HG02970 (cell line): ENCODE measurements at regions not wholly inside any gene's neighbourhood (a gene's known extent, or its start where the extent isn't known, plus 50 kb on each side); places are given as distances from the start of the nearest gene placed in this dataset.

Experiments used
- ATAC-seq: cut with Tn5 transposase; IDR thresholded peaks from one replicate; pipeline ENCODE4 v1.9.1; 2021; ENCODE audit warnings: mild to moderate bottlenecking, moderate library complexity, moderate number of reproducible peaks; ENCODE audit not compliant: unreplicated experiment, low FRiP score

GRCh38 chr14:42378274-42378673 is 771.6 kb downstream of the LRFN5 start:
- ATAC-seq = no peak

- ATAC-seq = no peak
Measured at GRCh38 chr14:42374332-42374731, 767.7 kb downstream of the LRFN5 start.

GRCh38 chr14:42370056-42370455 is 763.4 kb downstream of the LRFN5 start:
- ATAC-seq = no peak

- no peak for ATAC-seq
Measured at GRCh38 chr14:42368234-42368633, 761.6 kb downstream of the LRFN5 start.

GRCh38 chr14:42353315-42353714 is 746.6 kb downstream of the LRFN5 start:
- no peak for ATAC-seq

- ATAC-seq = no peak
Measured at GRCh38 chr14:42335918-42336317, 729.2 kb downstream of the LRFN5 start.

- ATAC-seq = no peak
Measured at GRCh38 chr14:42334931-42335330, 728.3 kb downstream of the LRFN5 start.

- no peak for ATAC-seq
Measured at GRCh38 chr14:42323426-42323825, 716.8 kb downstream of the LRFN5 start.

- no peak for ATAC-seq
Measured at GRCh38 chr14:42322531-42323284, 716.0 kb downstream of the LRFN5 start.

- ATAC-seq = no peak
Measured at GRCh38 chr14:42319996-42320395, 713.3 kb downstream of the LRFN5 start.

- no peak for ATAC-seq
Measured at GRCh38 chr14:42316693-42317092, 710.0 kb downstream of the LRFN5 start.

- no peak for ATAC-seq
Measured at GRCh38 chr14:42311876-42312275, 705.2 kb downstream of the LRFN5 start.

- no peak for ATAC-seq
Measured at GRCh38 chr14:42307239-42307825, 700.7 kb downstream of the LRFN5 start.

- peak; percentile 87 for ATAC-seq
Measured at GRCh38 chr14:42299692-42300091, 693.0 kb downstream of the LRFN5 start.

GRCh38 chr14:42293180-42293579 is 686.5 kb downstream of the LRFN5 start:
- no peak for ATAC-seq

- no peak for ATAC-seq
Measured at GRCh38 chr14:42277840-42278239, 671.2 kb downstream of the LRFN5 start.

- ATAC-seq = no peak
Measured at GRCh38 chr14:42269234-42269633, 662.6 kb downstream of the LRFN5 start.

GRCh38 chr14:42248131-42248530 is 641.5 kb downstream of the LRFN5 start:
- ATAC-seq = no peak

GRCh38 chr14:42241101-42241500 is 634.4 kb downstream of the LRFN5 start:
- ATAC-seq = no peak

GRCh38 chr14:42229976-42230375 is 623.3 kb downstream of the LRFN5 start:
- ATAC-seq = no peak

GRCh38 chr14:42229294-42229693 is 622.6 kb downstream of the LRFN5 start:
- ATAC-seq = no peak

GRCh38 chr14:42228611-42229010 is 621.9 kb downstream of the LRFN5 start:
- ATAC-seq = no peak
